H1 (cell line): ENCODE measurements at regions not wholly inside any gene's neighbourhood (a gene's known extent, or its start where the extent isn't known, plus 50 kb on each side); places are given as distances from the start of the nearest gene placed in this dataset.

Experiments
- CTCF ChIA-PET: fragments of 300-600 bp; sonication (Branson Sonifier 250); formaldehyde crosslinking; loops from one replicate; lab custom pipeline; 2021; ENCODE audit not compliant: partially characterized antibody; lab: Charles Lee
- POLR2A ChIA-PET: fragments of 300-600 bp; sonication (Branson Sonifier 250); formaldehyde crosslinking; loops from one replicate; lab custom pipeline; 2021; ENCODE audit warnings: inconsistent platforms; ENCODE audit not compliant: partially characterized antibody; lab: Charles Lee
- DNase-seq, 2 experiments: peaks; one replicate each; pipeline versions ENCODE4 v3.0.0 to v3.0.0-alpha.2; 2010 to 2022; ENCODE audit warnings: low spot score in 2 of 2, low read depth in 1 of 2, mixed read lengths in 1 of 2
- FAIRE-seq: peaks from 2 replicates; lab custom pipeline; 2011; peaks lifted over from hg19 to GRCh38; lab: Jason Lieb, UNC
- H2AFZ ChIP-seq: 2 replicates; pipeline ENCODE4 v1.8.1; 2012; ENCODE audit warnings: low read length, inconsistent platforms
- H2AK5ac ChIP-seq: 2 replicates; pipeline ENCODE4 v1.6.1; 2013; ENCODE audit warnings: low read depth, low read length
- H2BK120ac ChIP-seq: replicated peaks from 2 replicates; pipeline ENCODE3; 2013; ENCODE audit warnings: low read depth, low read length, inconsistent platforms
- H2BK12ac ChIP-seq: 2 replicates; pipeline ENCODE4 v1.6.1; 2013; ENCODE audit warnings: low read depth, low read length
- H2BK15ac ChIP-seq: 2 replicates; pipeline ENCODE4 v1.6.1; 2013; ENCODE audit warnings: low read length
- H2BK20ac ChIP-seq: 2 replicates; pipeline ENCODE4 v1.6.1; 2013; ENCODE audit warnings: low read length
- H2BK5ac ChIP-seq: 2 replicates; pipeline ENCODE4 v1.6.1; 2013; ENCODE audit warnings: low read depth, low read length
- H3K14ac ChIP-seq: 2 replicates; pipeline ENCODE4 v1.6.1; 2013; ENCODE audit warnings: inconsistent platforms; ENCODE audit not compliant: insufficient read length
- H3K18ac ChIP-seq: 2 replicates; pipeline ENCODE4 v1.6.1; 2013; ENCODE audit warnings: low read length; ENCODE audit errors: extremely low read depth
- H3K23ac ChIP-seq: 2 replicates; pipeline ENCODE4 v1.6.1; 2013; ENCODE audit warnings: inconsistent platforms; ENCODE audit not compliant: insufficient read length
- H3K23me2 ChIP-seq: 2 replicates; pipeline ENCODE4 v1.6.1; 2013; ENCODE audit warnings: low read depth, low read length
- H3K27ac ChIP-seq: 2 replicates; pipeline ENCODE4 v1.6.1; 2011; ENCODE audit warnings: low read depth, low read length, inconsistent platforms
- H3K27me3 ChIP-seq, 4 experiments: replicated peaks in 1 of 4; 1 replicate in 1 of 4; 2 replicates in 3 of 4; pipeline versions ENCODE4 v1.6.1 to v1.8.1; 2011 to 2013; ENCODE audit warnings: low read length in 3 of 4, mild to moderate bottlenecking in 3 of 4, inconsistent platforms in 2 of 4, mixed read lengths in 2 of 4, moderate library complexity in 1 of 4; ENCODE audit not compliant: control insufficient read depth in 3 of 4, insufficient read depth in 3 of 4; ENCODE audit errors: extremely low read depth in 1 of 4
- H3K36me3 ChIP-seq, 4 experiments: 2 replicates each; pipeline versions ENCODE4 v1.6.1 to v1.8.1; 2011 to 2013; ENCODE audit warnings: mild to moderate bottlenecking in 4 of 4, low read length in 3 of 4, moderate library complexity in 2 of 4, control low read depth in 1 of 4, inconsistent platforms in 1 of 4; ENCODE audit not compliant: insufficient read depth in 4 of 4, control insufficient read depth in 2 of 4
- H3K4ac ChIP-seq: replicated peaks from 2 replicates; pipeline ENCODE3; 2013; ENCODE audit warnings: low read length, low read depth, mixed read lengths, inconsistent platforms; ENCODE audit not compliant: insufficient read length
- H3K4me1 ChIP-seq, 4 experiments: replicated peaks in 1 of 4; 1 replicate in 1 of 4; 2 replicates in 3 of 4; pipeline versions ENCODE4 v1.6.1 to v1.8.1; 2011 to 2013; ENCODE audit warnings: low read length in 3 of 4, inconsistent platforms in 2 of 4, mixed read lengths in 1 of 4; ENCODE audit not compliant: insufficient read depth in 4 of 4, control insufficient read depth in 3 of 4
- H3K4me2 ChIP-seq, 2 experiments: 2 replicates each; pipeline versions ENCODE4 v1.6.1 to v1.8.1; 2011 to 2013; ENCODE audit warnings: low read depth in 2 of 2, low read length in 2 of 2, control low read depth in 1 of 2, inconsistent platforms in 1 of 2, mild to moderate bottlenecking in 1 of 2; ENCODE audit not compliant: insufficient read depth in 1 of 2
- H3K4me3 ChIP-seq, 4 experiments: fragments of 200-600, 300-600 bp in 1 of 4; sonication (generic), shearing (Covaris generic), sonication (Bioruptor Twin) in 1 of 4; 2 replicates each; pipeline versions ENCODE4 v1.5.1 to v1.8.1; 2011 to 2016; ENCODE audit warnings: low read length in 4 of 4, low read depth in 3 of 4, control low read depth in 2 of 4, inconsistent platforms in 2 of 4, mild to moderate bottlenecking in 2 of 4, mixed read lengths in 1 of 4, moderate library complexity in 1 of 4; ENCODE audit not compliant: insufficient read depth in 2 of 4; ENCODE audit errors: extremely low read depth in 1 of 4
- H3K56ac ChIP-seq: replicated peaks from 2 replicates; pipeline ENCODE3; 2013; ENCODE audit warnings: low read depth, mild to moderate bottlenecking, mixed read lengths, low read length, inconsistent platforms; ENCODE audit not compliant: insufficient read length
- H3K79me1 ChIP-seq: 2 replicates; pipeline ENCODE4 v1.6.1; 2013; ENCODE audit warnings: low read depth, low read length, control low read depth
- H3K79me2 ChIP-seq, 2 experiments: 2 replicates each; pipeline versions ENCODE4 v1.6.1 to v1.8.1; 2012 to 2013; ENCODE audit warnings: low read length in 2 of 2, mild to moderate bottlenecking in 2 of 2, inconsistent platforms in 1 of 2; ENCODE audit not compliant: insufficient read depth in 2 of 2, control insufficient read depth in 1 of 2
- H3K9ac ChIP-seq, 4 experiments: replicated peaks in 1 of 4; 1 replicate in 1 of 4; 2 replicates in 3 of 4; pipeline versions ENCODE4 v1.6.1 to v1.8.1; 2011 to 2013; ENCODE audit warnings: low read depth in 3 of 4, low read length in 3 of 4, control low read depth in 2 of 4, mild to moderate bottlenecking in 2 of 4, moderate library complexity in 2 of 4, inconsistent platforms in 1 of 4; ENCODE audit errors: extremely low read depth in 1 of 4
- H3K9me3 ChIP-seq, 2 experiments: 2 replicates each; pipeline versions ENCODE4 v1.6.1 to v1.8.1; 2012 to 2013; ENCODE audit warnings: mild to moderate bottlenecking in 2 of 2, moderate library complexity in 2 of 2, control low read depth in 1 of 2, inconsistent platforms in 1 of 2, low read depth in 1 of 2, low read length in 1 of 2, mixed read lengths in 1 of 2; ENCODE audit not compliant: insufficient read depth in 2 of 2
- H4K20me1 ChIP-seq, 2 experiments: replicated peaks in 1 of 2; 2 replicates each; pipeline versions ENCODE3 to v1.8.1; 2011 to 2013; ENCODE audit warnings: inconsistent platforms in 2 of 2, low read length in 2 of 2, mild to moderate bottlenecking in 1 of 2; ENCODE audit not compliant: insufficient read depth in 2 of 2, control insufficient read depth in 1 of 2
- H4K5ac ChIP-seq: 2 replicates; pipeline ENCODE4 v1.6.1; 2013; ENCODE audit warnings: low read length, low read depth, mixed read lengths, inconsistent platforms; ENCODE audit not compliant: insufficient read length
- H4K8ac ChIP-seq: 2 replicates; pipeline ENCODE4 v1.8.0; 2013; ENCODE audit warnings: mild to moderate bottlenecking, moderate library complexity, low read length, inconsistent platforms; ENCODE audit not compliant: insufficient read depth; ENCODE audit errors: extremely low read depth
- H4K91ac ChIP-seq: replicated peaks from 2 replicates; pipeline ENCODE3; 2013; ENCODE audit warnings: low read length, mixed read lengths, inconsistent platforms; ENCODE audit not compliant: insufficient read length
- ASH2L ChIP-seq: fragments of 200-600, 300-600 bp; sonication (generic); IDR thresholded peaks from one replicate; pipeline ENCODE4 v1.7.1; 2017; ENCODE audit warnings: low read length
- ATF3 ChIP-seq: IDR thresholded peaks from 2 replicates; pipeline ENCODE4 v1.6.1; 2011; ENCODE audit warnings: low read depth, mild to moderate bottlenecking, low read length; ENCODE audit not compliant: insufficient read depth
- CEBPB ChIP-seq: IDR thresholded peaks from 2 replicates; pipeline ENCODE4 v1.6.1; 2012; ENCODE audit warnings: low read depth, low read length
- CHD2 ChIP-seq: IDR thresholded peaks from 2 replicates; pipeline ENCODE4 v1.6.1; 2012; ENCODE audit warnings: low read length, improper control_type of control experiment
- CTBP2 ChIP-seq: IDR thresholded peaks from 2 replicates; pipeline ENCODE4 v1.7.0; 2011; ENCODE audit warnings: borderline replicate concordance, mild to moderate bottlenecking, moderate library complexity, mixed read lengths, low read length; ENCODE audit not compliant: insufficient read depth, insufficient read length
- EZH2 ChIP-seq: fragments of 200-600 bp; sonication (generic); IDR thresholded peaks from 2 replicates; pipeline ENCODE4 v1.7.1; 2012; ENCODE audit warnings: low read depth, mild to moderate bottlenecking, moderate library complexity, low read length, inconsistent platforms; ENCODE audit not compliant: severe bottlenecking
- PHF8 ChIP-seq: fragments of 200-600 bp; sonication (generic); conservative IDR thresholded peaks from 2 replicates; pipeline ENCODE4 v1.7.1; 2012; ENCODE audit warnings: low read depth, mild to moderate bottlenecking, inconsistent platforms, low read length, moderate library complexity
- TBP ChIP-seq: IDR thresholded peaks from 2 replicates; pipeline ENCODE4 v1.6.1; 2011; ENCODE audit warnings: low read depth, low read length, improper control_type of control experiment
- ZNF274 ChIP-seq: IDR thresholded peaks from 2 replicates; pipeline ENCODE4 v1.7.0; 2012; ENCODE audit warnings: low read length, borderline replicate concordance; ENCODE audit errors: extremely low read depth
- WGBS, 2 experiments: shearing (Covaris generic) in 1 of 2; methylation state at CpG; one replicate each; pipeline versions ENCODE4 v1.1.6 to v1.1.7; 2013 to 2015; ENCODE audit warnings: low lambda C conversion rate in 2 of 2, mixed read lengths in 2 of 2, inconsistent platforms in 1 of 2, low coverage in 1 of 2, missing lambda C conversion rate in 1 of 2; ENCODE audit not compliant: insufficient replicate concordance in 2 of 2, insufficient coverage in 1 of 2, insufficient read length in 1 of 2; ENCODE audit errors: extremely low coverage in 1 of 2, missing lambda C conversion rate in 1 of 2; 5-methylcytosine and 5-hydroxymethylcytosine counted together
- TF ChIP-seq, protein P1 (sequence below): IDR thresholded peaks from 2 replicates; pipeline ENCODE4 v1.6.1; 2012; ENCODE audit warnings: inconsistent platforms

GRCh38 chr18:78622907-78623541 lies 356.6 kb upstream of the SALL3 start:
- H2BK5ac ChIP-seq: no peak overlapping the region
- FAIRE-seq: no peak

More at GRCh38 chr18:78622907-78623541, 356.6 kb upstream of the SALL3 start:
- H3K23me2 ChIP-seq: no peaks in the 10 kb centered on the region
- no peak overlapping the region for H4K8ac ChIP-seq
- no peak overlapping the region for H3K4ac ChIP-seq
- H4K5ac ChIP-seq: no peak overlapping the region
- H3K9ac ChIP-seq: no peak overlapping the region
- H4K20me1 ChIP-seq: no peaks in the 10 kb centered on the region
- no peak overlapping the region for H3K23ac ChIP-seq
- H3K18ac ChIP-seq: no peak overlapping the region
- no peak overlapping the region for H3K27ac ChIP-seq
- H3K27me3 ChIP-seq: no peaks in the 10 kb centered on the region
- H2AFZ ChIP-seq: no peak overlapping the region
- H2AK5ac ChIP-seq: no peak overlapping the region
- no peak for DNase-seq
- no peak overlapping the region for H3K56ac ChIP-seq
- no peak overlapping the region for H2BK120ac ChIP-seq
- H2BK15ac ChIP-seq: no peak overlapping the region
- no peak overlapping the region for H3K14ac ChIP-seq
- TF ChIP-seq ATF3 (no peak), CEBPB (no peak), ZNF274 (no peak), CHD2 (no peak), TBP (no peak), PHF8 (no peak), CTBP2 (no peak), ASH2L (no peak), EZH2 (no peak)
- TF ChIP-seq, protein P1, sequence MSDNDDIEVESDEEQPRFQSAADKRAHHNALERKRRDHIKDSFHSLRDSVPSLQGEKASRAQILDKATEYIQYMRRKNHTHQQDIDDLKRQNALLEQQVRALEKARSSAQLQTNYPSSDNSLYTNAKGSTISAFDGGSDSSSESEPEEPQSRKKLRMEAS: no peak
- peaks cover 0 to 6% (median 0%) of the 10 kb centered on the region in 4 experiments; a peak in 2 of 7 replicates for H3K4me1 ChIP-seq
- ChIA-PET POLR2A (no interaction called here), CTCF (no interaction called here)
- WGBS, 2 experiments: 93% methylated on average over 16 of the region's 16 CpGs; no CpG with 5 or more reads in 1 of the 2 experiments
- H3K4me3 ChIP-seq: no peak overlapping the region
- peaks cover 2 to 3% of the 10 kb centered on the region in 2 experiments; a peak in 2 of 4 replicates for H3K9me3 ChIP-seq
- no peak overlapping the region for H2BK12ac ChIP-seq
- no peak overlapping the region for H4K91ac ChIP-seq
- H3K36me3 ChIP-seq: no peaks in the 10 kb centered on the region
- H3K79me2 ChIP-seq: no peaks in the 10 kb centered on the region
- no peak overlapping the region for H2BK20ac ChIP-seq
- H3K4me2 ChIP-seq: no peak overlapping the region
- peaks cover 3% of the 10 kb centered on the region; the same call in 1 of the 2 replicates for H3K79me1 ChIP-seq
